HG02840 (cell line): ENCODE measurements at regions not wholly inside any gene's neighbourhood (a gene's known extent, or its start where the extent isn't known, plus 50 kb on each side); places are given as distances from the start of the nearest gene placed in this dataset.
"Not testable (repeated sequence)": the region's sequence is repeated elsewhere in the genome, so short reads cannot be mapped to it uniquely, and the experiment has no call there.

Experiments
- ATAC-seq: cut with Tn5 transposase; IDR thresholded peaks from one replicate; pipeline ENCODE4 v1.9.1; 2021; ENCODE audit warnings: mild to moderate bottlenecking, moderate library complexity, moderate number of reproducible peaks; ENCODE audit not compliant: unreplicated experiment, low FRiP score

DNA sequence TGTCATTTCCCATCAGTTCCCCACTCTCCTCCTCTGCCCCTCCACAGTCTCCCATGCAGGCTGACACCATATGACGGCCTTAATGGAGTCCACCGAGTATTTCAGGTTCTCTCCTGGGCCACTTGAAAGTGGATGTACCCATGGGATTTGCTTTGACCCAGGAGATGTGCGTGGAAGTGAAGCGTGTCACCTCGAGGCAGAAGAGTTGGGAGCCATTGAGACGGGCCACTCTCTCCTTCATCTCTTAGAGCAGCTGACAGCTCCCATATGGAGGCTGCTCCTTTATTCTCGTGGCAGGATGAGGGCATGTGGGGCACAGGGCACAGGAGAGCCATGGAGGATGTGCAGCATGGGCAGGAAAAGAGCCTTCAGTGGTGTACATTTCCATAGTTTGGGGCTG is 144.7 kb upstream of the CRYM start:
- not testable (repeated sequence) for ATAC-seq

DNA sequence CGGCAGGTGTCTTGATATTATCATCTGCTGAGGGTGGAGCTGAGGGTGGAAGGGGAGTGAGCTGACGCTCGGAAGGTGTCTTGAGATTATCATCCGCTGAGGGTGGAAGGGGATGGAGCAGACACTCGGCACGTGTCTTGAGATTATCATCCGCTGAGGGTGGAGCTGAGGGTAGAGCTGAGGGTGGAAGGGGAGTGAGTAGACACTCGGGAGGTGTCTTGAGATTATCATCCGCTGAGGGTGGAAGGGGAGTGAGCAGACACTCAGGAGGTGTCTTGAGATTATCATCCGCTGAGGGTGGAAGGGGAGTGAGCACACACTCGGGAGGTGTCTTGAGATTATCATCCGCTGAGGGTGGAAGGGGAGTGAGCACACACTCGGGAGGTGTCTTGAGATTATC is 126.6 kb upstream of the CRYM start:
- not testable (repeated sequence) for ATAC-seq

DNA sequence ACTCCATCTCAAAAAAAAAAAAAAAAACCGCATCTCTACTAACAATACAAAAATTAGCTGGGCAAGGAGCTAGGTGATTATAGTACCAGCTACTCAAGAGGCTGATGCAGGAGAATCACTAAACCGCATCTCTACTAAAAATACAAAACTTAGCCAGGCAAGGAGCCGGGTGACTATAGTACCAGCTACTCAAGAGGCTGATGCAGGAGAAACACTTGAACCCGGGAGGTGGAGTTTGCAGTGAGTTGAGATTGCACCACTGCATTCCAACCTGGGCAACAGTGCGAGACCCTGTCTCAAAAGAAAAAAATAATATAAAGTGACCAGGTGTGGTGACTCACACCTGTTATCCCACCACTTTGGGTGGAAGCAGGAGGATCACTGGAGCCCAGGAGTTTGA is 119.8 kb upstream of the CRYM start:
- not testable (repeated sequence) for ATAC-seq

DNA sequence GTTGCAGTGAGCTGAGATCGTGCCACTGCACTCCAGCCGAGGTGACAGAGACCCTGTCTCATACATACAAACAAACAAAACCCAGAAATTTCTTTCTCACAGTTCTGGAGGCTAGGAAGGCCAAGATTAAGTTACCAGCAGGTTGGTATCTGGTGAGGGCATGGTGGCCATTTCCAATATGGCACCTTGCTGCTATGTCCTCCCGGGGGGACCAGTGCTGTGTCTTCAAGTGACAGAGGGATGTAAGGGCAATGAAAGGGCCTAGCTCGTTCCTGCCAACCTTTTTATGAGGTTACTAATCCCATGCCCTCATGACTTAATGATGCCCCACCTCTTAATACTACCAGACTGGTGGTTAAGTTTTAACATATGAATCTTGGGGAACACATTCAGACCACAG is 118.5 kb upstream of the CRYM start:
- not testable (repeated sequence) for ATAC-seq

DNA sequence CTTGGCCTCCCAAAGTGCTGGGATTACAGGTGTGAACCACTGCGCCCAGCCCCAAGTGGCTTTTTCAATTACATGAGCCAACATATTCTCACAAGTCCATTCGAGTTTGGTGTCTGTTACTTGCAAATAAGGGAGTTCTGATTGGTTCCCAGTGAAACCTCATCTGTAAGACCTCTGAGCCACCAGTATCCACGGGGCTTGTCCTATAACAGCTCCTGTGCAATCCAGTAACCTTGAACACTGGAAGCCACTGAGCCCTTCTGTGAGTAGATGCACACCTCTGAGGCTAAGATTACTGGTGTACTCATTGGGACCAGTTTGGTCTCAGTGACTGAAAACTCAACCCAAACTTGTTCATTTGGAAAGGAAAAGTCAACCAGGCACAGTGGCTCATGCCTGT is 112.5 kb upstream of the CRYM start:
- not testable (repeated sequence) for ATAC-seq

DNA sequence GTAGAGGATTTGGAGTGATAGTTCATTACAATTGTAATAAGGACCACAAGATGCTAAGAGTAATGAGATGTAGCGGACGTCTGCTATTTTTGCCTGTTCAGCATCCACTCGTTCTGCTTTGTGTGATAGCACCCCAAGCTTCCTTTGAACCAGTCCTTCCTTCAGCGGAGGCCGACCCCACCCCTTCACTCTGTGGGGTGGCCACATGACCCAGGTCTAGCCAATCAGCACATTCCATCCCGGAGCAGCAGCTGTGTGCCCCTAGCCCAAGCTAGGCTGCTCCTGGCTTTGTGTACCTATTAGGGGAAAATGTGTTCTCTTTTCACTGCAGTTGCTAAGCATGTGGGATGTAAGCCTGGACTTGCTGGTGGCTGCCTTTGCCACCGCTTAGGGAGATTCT is 111.8 kb upstream of the CRYM start:
- ATAC-seq = not testable (repeated sequence)

DNA sequence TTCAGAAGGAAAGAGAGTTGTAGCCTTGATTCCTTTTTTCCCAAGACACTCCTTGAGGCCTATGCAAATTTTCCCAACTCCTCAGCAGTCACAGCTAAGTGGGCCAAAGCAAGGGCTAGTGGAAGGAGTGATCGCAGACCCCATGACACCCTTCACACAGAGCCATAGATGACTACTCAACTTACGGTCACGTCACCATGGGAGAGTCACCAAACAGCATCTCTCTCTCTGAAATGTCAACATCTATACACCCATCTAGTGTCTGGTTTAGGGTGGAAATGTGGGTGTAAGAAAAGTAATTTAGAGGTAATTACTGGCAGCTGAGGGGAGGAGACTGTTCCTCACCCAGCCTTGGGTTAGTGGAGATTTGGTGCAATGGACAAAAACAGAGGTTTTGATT is 109.7 kb upstream of the CRYM start:
- not testable (repeated sequence) for ATAC-seq

DNA sequence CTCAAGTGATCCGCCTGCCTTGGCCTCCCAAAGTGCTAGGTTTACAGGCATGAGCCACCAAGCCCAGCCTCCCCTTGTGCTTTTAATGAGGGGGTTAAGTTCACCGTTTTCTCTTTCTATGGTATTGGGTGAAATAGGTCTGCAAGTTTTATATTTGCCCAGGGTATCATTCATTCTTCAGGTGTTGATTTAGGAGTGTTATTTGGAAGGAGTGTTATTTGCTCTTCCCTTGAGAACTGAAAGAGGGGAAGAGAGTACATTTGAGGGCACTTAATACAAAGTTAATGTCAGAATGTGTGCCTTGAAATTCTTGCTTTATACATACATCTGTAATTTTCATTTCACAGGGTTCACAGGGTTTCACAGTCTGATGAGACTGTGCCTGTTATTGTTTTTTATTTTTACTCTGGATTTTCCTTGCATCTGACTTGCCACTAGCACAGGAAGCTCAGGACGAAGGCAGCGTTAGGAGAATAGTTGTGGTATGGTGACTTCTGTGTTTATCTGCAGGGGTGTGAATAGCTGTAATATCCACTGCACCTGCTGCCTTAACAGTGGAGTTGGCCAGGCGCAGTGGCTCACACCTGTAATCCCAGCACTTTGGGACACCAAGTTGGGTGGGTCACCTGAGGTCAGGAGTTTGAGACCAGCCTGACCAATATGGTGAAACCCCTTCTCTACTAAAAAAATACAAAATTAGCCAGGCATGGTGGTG is 108.3 kb upstream of the CRYM start:
- not testable (repeated sequence) for ATAC-seq

DNA sequence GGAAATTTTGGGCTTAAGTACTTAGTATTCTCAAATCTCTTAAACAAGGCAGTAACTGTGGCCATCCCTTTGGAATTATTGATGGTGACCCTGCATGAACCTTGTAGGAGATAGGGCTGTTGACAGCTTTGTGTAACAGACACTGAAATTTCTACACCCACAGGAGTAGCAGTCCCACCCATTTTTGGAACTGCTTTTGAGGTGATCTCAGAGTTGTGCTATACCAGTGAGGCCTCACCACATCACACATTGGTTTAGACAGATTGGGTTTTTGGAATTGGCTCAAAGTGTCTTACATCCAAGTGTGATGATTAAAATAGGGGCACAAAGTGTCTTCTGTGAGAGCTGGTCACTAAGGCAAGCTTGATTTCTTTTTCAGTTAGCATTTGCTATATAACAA is 105.6 kb upstream of the CRYM start:
- ATAC-seq = not testable (repeated sequence)

DNA sequence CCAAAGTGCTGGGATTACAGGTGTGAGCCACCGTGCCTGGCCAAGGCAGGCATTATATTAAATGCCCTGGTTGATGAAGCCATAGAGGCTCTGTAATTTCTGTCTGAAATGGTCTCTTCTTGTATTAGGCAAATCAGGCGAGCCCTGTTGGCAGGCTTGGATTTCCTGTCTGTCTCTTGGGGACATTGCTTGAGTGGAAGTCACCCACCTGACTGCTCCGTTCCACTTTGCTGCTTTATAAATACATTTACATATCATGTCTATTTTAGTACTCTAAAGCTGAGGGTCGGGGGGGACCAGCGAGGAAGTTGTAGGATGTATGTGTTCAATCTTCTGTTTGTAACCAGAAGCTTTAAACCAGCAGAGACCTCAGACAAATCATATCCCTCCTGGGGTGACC is 101.6 kb upstream of the CRYM start:
- ATAC-seq = peak; percentile 55

DNA sequence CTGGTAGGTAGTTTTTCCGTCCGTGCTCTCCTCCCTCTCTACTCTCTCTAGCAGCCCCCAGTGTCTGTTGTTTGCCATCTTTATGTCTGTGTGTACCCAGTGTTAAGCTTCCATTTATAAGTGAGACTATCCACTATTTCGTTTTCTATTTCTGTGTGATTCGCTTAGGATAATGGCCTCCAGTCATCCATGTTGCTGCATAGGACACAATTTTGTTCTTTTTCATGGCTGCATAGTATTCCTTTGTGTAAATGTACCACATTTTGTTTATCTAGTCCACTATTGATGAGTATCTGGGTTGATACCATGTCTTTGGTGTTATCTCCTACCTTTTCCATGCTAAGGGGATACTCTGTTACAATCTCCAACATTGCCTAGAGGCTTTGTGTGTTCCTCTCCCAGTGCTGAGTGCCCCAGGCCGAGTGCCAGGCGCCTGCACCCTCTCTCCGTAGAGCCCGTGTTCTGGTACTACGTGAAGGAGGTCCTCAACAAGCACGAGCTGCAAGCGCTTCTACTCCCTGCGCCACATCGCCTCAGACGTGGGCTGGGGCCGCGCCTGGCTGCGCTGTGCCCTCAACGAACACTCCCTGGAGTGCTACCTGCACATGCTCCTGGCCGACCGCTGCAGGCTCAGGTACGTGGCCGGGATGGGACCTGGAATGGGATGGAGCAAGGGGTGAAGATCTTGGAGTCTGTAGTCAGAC is 98.3 kb upstream of the CRYM start:
- ATAC-seq = not testable (repeated sequence)

DNA sequence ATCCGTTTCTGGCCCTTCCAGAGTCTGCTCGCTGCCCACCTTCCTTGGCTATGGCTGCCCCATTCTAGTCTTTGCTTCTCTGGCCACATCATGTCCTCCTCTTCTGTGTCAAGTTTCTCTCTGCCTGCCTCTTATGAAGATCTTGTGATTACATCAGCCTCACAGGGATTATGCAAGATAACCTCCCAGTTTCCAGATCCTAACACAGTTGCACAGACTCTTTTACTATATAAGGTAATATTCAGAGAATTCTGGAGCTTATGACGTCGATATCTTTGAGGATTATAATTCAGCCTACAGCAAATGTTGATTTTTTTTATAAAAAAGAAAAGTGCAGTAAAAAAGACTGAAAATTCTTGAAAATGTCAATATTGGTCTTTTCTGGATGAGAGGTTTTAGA is 97.2 kb upstream of the CRYM start:
- not testable (repeated sequence) for ATAC-seq

DNA sequence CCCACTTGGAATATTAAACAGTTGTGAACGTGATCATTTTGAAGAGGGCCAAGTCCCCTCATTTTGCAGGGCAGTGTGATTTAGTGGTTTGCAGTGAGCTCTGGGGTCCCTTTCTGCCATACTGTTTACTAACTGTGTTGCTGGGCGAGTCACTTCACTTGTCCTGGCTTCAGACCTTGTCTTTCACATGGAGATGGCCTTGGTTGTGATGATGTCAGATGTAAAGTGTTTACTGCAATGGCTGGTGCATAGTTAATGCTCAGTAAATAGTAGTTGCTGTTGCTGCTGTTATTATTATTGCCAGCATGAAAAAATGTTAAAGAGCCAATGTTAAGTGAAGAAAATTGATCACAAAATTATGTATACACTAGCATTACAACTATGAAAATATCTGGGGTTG is 95.4 kb upstream of the CRYM start:
- not testable (repeated sequence) for ATAC-seq

DNA sequence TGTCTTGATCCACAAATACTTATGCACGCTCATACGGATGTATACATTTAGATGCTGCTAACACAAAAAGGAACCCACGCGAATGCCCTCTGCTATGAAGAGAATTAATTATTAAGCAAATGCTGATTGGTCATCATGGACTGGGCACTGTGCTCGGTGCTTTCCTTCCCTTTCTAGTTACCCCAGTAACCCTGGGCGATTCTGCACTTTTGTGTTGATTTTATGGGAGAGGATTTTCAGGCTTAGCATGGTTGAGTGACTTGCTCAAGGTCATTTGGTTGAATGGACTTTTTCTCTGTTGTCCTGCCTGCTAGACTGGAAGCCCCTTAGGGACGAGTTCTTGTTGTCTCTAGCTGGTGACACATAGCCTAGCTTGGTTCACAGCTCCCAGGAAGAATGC is 94.8 kb upstream of the CRYM start:
- ATAC-seq = not testable (repeated sequence)

DNA sequence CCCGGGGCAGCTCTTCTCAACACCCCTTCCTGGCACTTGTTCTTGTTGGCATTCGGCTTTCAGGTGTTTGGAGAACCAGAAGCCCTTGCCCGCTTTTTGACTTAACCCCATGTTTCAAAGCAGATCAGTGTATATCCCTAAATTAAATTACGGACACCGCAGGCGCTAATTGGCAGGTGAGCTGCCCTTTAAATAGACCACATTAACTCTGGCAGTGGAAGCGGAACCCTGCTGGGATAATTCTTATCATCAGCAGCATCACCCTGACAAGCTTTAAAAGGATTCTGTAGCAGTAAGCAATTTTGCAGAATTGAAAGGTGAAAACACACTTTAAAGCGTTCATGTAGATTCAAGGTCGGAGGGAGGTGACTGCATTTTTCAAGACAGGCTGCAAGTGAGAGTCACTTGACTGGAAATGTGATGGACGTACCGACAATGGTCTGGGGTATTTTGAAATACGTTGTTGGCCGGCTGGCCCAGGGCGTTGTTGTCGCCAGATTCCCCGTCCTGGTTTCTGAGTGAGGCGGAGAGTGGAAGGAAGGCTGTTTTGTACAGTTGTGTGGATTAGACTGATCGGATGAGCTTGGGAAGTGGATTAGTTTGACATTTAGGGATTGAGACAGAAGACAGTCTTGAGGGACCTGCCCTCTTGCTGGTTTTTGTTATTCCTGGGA is 94.2 kb upstream of the CRYM start:
- ATAC-seq = not testable (repeated sequence)

DNA sequence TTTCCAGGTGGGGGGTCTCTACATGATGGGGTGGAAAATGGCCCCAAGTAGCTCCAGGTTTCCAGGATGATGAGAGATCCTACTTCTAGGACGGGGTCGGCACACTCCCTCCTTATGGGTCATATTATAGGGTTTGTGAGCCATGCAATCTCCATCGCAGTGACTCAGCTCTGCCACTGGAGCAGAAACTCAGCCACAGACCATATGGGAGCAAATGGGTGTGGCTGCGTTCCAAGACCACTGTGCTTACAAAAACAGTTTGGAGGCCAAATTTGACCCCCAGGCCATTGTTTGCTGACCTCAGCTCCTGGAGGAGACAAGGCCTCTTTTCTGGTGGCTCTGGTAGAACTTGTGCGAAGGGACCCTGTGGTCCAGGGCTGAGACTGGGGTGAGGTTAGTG is 92.7 kb upstream of the CRYM start:
- ATAC-seq = not testable (repeated sequence)

DNA sequence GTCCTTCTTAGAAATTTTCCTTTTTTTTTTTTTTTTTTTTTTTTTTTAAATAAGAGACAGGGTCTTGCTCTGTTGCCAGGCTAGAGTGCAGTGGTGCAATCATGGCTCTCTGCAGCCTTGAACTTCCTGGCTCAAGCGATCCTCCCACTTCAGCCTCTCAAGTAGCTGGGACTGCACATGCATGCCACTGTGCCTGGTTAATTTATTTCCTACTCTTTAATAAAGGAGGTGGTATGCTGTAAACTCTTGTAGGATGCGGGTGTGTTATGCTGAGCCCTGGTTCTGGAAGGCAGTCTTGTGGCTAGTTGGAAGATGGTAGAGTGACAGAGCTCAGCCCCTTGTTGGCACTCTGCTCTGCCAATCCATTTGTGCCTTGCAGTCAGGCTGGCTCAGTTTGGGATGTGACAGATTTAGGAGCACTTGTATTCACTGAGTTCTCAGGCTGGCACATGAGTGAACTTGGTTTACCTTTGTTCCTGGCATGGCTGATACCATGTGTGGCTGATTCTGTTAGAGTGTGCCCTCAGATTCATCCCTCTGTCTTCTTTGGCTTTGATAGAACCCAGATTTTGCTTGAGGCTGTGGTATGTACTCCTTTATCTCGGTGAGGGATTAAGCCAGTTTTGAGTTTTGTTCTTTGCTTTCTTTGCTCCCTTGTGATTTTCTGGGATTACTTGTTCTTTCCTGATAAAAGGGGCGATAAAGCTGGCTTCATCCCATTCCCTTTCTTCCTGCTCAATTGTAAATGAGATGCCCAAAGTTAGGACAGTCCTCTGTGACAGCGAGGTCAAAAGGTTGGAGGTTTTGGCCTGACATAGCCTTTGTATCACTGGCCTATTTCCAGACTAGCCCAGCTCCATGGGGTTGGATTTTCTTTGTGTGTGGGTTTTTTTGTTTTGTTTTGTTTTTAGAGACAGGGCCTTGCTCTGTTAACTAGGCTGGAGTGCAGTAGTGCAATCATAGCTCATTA is 91.2 kb upstream of the CRYM start:
- ATAC-seq = not testable (repeated sequence)

DNA sequence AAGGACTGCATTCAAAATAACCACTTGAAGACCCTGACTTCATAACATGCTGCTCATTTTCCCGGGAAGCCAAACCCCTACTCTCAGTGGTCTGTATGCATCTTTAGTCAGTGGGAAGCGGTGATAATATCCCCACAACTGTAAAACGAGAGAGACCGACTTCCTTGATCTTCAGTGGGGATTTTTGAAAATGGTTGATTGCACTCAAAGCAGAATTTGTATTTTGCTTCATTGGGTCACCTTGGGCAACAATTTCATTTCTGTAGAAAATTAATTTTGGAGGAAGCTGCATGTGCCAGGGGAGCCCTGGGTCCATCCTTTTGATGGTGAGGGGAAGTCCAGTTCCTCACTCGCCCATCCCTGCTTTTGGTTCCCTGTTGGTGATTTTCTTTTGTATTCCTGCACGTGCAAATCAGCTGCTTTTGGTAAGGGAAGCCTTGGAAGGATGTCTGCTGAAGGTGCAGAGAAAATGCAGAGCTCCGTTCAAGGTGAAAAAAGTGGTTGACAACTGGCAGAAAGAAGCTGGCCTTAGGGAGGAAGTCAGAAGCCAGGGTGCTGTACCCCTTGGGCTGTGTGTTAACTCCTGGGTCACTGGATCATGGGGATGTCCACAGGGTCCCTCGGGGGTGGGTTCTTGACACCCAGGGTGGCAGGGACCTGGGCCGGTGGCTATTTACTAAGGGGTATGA is 89.8 kb upstream of the CRYM start:
- ATAC-seq = not testable (repeated sequence)

DNA sequence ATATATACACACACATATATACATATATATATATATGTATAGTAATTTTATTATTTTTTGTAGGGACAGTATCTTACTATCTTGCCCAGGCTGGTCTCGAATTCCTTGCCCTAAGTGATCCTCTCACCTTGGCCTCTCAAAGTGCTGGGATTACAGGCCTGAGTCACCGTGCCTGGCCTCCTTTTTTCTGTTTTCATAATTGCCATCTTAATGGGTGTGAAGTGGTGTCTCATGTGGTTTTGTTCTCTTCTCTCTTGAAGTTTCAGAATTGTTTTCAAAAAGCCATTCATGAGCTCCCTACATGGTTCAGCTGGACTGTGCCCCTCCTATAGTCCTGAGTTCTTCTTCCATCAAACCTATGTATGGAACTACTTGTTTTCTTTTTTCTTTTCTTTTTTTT is 88.9 kb upstream of the CRYM start:
- not testable (repeated sequence) for ATAC-seq

DNA sequence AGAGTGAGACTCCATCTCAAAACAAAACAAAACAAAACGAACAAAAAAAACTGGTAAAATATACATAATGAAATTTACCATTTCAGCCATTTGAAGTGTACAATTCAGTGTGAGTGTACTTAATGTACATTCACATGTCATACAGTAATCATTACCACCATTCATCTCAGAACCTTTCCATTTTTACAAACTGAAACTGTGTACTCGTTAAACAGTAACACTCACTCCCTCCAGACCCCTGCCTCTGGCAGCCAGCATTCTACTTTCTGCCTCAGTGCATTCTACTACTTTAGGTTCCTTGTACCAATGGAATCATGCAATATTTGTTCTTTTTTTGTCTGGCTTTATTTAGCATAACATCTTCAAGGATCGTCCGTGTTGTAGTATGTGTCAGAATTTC is 87.5 kb upstream of the CRYM start:
- ATAC-seq = not testable (repeated sequence)
